GM21737 (cell line): ENCODE measurements at regions not wholly inside any gene's neighbourhood (a gene's known extent, or its start where the extent isn't known, plus 50 kb on each side); places are given as distances from the start of the nearest gene placed in this dataset.

Experiments used
- ATAC-seq: cut with Tn5 transposase; IDR thresholded peaks from one replicate; pipeline ENCODE4 v1.9.1; 2021; ENCODE audit warnings: mild to moderate bottlenecking, moderate library complexity; ENCODE audit not compliant: unreplicated experiment

GRCh38 chr5:28770307-28770706 lies 1731.9 kb upstream of the CDH9 start:
- no peak for ATAC-seq

GRCh38 chr5:28766565-28767158 lies 1728.3 kb upstream of the CDH9 start:
- ATAC-seq: no peak

- ATAC-seq: no peak
Observed at GRCh38 chr5:28751396-28751795, 1713.0 kb upstream of the CDH9 start.

- no peak for ATAC-seq
Observed at GRCh38 chr5:28750251-28750650, 1711.9 kb upstream of the CDH9 start.

GRCh38 chr5:28748446-28748845 lies 1710.1 kb upstream of the CDH9 start:
- ATAC-seq: no peak

- ATAC-seq: no peak
Observed at GRCh38 chr5:28743716-28744110, 1705.3 kb upstream of the CDH9 start.

GRCh38 chr5:28743025-28743715 lies 1704.8 kb upstream of the CDH9 start:
- no peak for ATAC-seq

GRCh38 chr5:28737682-28738081 lies 1699.3 kb upstream of the CDH9 start:
- no peak for ATAC-seq

GRCh38 chr5:28737222-28737621 lies 1698.8 kb upstream of the CDH9 start:
- no peak for ATAC-seq

GRCh38 chr5:28734396-28734795 lies 1696.0 kb upstream of the CDH9 start:
- no peak for ATAC-seq

- ATAC-seq: no peak
Observed at GRCh38 chr5:28729067-28729466, 1690.7 kb upstream of the CDH9 start.

GRCh38 chr5:28726815-28727214 lies 1688.4 kb upstream of the CDH9 start:
- ATAC-seq: no peak

GRCh38 chr5:28725001-28725400 lies 1686.6 kb upstream of the CDH9 start:
- no peak for ATAC-seq

- no peak for ATAC-seq
Observed at GRCh38 chr5:28714907-28715698, 1676.7 kb upstream of the CDH9 start.

- ATAC-seq: no peak
Observed at GRCh38 chr5:28710360-28710759, 1672.0 kb upstream of the CDH9 start.

- no peak for ATAC-seq
Observed at GRCh38 chr5:28708472-28708871, 1670.1 kb upstream of the CDH9 start.

- no peak for ATAC-seq
Observed at GRCh38 chr5:28707706-28708105, 1669.3 kb upstream of the CDH9 start.

- ATAC-seq: no peak
Observed at GRCh38 chr5:28703651-28704260, 1665.4 kb upstream of the CDH9 start.

GRCh38 chr5:28691526-28691925 lies 1653.1 kb upstream of the CDH9 start:
- ATAC-seq: no peak

- ATAC-seq: no peak
Observed at GRCh38 chr5:28685794-28686193, 1647.4 kb upstream of the CDH9 start.

- no peak for ATAC-seq
Observed at GRCh38 chr5:28678899-28679298, 1640.5 kb upstream of the CDH9 start.

- ATAC-seq: no peak
Observed at GRCh38 chr5:28666110-28666509, 1627.7 kb upstream of the CDH9 start.
